ENCODE measurements at regions not wholly inside any gene's neighbourhood (a gene's known extent, or its start where the extent isn't known, plus 50 kb on each side); places are given as distances from the start of the nearest gene placed in this dataset.

DNA sequence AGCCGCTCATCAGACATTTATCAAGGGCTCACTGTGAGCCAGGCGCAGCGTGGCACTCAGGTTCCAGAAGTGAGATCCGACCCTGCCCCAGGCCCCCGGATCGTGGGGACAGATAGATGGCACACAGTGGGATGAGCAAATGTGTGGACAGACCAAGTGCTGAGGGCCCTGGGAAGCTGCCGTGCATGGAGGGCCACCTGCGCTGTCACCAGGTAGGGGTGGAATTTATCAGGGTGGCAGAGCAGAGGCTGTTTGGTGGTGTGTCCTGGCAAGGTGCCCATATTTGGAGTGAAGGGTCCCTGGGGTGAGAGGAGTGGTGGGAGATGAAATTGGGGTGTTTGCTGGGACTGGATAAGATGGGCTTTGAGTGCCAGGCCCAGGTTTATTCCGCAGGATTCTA, 92.8 kb upstream of the HS6ST1 start:
- TF ChIP-seq, protein P1, sequence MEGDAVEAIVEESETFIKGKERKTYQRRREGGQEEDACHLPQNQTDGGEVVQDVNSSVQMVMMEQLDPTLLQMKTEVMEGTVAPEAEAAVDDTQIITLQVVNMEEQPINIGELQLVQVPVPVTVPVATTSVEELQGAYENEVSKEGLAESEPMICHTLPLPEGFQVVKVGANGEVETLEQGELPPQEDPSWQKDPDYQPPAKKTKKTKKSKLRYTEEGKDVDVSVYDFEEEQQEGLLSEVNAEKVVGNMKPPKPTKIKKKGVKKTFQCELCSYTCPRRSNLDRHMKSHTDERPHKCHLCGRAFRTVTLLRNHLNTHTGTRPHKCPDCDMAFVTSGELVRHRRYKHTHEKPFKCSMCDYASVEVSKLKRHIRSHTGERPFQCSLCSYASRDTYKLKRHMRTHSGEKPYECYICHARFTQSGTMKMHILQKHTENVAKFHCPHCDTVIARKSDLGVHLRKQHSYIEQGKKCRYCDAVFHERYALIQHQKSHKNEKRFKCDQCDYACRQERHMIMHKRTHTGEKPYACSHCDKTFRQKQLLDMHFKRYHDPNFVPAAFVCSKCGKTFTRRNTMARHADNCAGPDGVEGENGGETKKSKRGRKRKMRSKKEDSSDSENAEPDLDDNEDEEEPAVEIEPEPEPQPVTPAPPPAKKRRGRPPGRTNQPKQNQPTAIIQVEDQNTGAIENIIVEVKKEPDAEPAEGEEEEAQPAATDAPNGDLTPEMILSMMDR (IDR thresholded peaks at IDR 0.05; ENCODE audit: insufficient read depth, low read length, poor library complexity, severe bottlenecking): no peak
- TF ChIP-seq EZH2phosphoT487 (conservative IDR thresholded peaks at IDR 0.05; ENCODE audit: low read length): no peak
